ENCODE measurements at regions not wholly inside any gene's neighbourhood (a gene's known extent, or its start where the extent isn't known, plus 50 kb on each side); places are given as distances from the start of the nearest gene placed in this dataset.

- DNase-seq: no peak
These were observed 727.6 kb upstream of the TMEM132C start for GRCh38 chr12:127539226-127539858.

DNA sequence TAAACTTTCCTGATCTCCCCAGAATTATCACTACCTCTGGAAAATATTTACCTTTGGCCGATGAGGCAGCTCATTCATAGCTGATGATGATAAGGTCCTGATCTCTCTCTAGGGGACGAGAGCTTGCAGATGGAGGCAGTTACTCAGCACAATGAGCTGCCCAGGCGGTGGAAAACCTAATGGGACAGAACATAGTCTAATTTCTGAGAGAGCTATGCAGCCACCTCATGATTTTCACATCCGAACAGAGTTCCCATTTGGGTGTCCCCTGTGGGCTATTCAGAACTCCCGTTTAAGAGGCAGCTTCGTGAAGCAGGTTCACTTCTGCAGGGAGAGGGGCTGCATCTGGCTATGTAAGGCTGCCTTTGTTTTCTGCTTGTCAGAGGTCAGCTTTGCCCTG, 724.6 kb upstream of the TMEM132C start:
- no peak for DNase-seq

DNA sequence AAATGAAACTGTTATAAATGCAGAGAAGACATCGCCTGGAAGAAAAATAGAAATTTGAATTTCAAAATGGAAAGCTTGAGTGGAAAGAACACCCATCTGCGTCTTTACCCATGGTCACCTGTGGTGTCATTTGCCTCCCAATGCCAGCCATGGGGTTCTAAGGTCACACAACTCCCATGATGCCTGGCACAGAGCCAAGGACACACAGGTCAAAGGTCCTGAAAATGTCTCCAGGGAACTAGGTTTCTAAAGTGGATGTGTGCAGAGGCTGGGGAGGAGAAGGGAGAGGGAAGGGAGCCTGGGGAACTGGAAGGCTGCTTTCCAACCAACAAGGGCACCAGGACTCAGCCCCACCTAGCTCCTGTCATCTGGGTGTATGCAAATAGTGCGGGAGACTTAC, 724.0 kb upstream of the TMEM132C start:
- no peak for DNase-seq

DNA sequence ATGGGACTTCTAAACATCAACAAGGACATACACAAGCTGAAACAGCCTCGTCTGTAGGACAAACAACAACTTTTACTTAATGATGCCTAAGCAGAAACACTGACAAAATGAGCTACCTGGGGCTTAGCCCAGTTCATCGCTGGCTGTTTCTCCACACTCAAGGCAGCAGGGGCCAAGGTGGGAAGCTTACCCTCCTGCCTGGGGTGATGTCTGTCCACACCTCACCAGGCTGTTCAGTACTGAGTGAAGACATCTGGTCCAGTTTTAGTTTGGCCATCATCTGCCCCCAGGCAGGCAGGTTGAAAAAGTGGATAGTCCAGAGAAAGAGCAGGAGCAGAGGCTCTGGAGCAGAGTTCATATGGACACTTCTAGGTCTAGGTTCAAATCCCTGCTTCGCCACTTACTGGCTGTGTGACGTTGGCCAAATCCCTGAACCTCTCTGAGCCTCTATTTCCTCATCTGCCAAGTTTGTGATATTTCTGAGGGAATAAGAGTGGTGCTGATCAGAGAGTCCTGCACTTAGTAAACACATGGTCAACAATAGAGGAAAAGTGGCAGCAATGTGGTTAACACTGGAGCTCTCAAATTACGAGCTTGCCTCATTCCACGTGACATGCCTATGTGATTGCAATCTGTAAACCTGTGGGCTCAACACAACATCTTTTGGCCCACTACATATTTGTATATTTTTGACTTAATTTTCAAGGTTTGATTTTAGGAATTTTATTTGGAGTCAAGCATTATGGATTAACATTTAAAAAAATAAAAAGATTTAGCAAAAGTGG, 720.1 kb upstream of the TMEM132C start:
- no peak for DNase-seq

DNA sequence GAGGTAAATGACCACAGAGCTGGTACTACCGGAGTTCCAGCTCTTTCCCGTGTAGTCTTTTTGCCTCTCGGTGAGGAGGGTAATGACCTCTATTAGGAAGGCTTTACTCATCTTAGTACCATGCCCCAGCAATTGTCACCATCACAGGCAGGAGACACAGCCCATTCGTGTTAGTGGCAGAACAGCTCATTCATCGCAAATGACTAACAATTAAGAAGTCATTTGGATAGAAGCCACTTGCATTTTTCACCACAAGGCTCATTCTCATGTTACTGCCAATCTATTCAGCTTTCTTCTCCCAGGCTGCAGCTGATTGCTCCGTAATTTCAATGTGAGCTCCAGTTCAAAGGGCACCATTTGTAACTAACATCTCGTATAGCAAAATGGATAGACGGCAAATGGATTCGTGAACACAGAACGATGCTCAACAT, 718.8 kb upstream of the TMEM132C start:
- no peak for DNase-seq

- no peak for DNase-seq
These were observed 716.7 kb upstream of the TMEM132C start for GRCh38 chr12:127550271-127550670.

GRCh38 chr12:127552838-127553237, 714.1 kb upstream of the TMEM132C start:
- DNase-seq: no peak

DNA sequence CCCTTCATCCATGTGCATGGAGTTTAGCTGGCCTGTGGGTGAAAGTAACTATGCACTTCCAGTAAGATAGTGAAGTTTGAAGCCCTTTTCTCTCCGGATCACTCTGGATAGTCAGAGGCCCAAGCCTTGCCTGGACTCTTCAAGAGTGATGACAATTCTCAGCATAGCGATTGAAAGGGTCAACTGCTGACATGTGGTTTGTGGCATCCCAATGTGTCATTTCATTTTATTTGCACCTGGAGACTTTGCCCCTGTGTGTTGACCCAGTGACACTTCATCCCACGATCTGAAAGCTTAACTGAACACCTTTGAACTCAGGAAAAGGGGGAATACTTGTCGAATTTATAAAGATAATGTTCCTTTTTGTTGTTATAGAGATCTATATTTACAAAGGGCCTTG, 711.9 kb upstream of the TMEM132C start:
- no peak for DNase-seq

DNA sequence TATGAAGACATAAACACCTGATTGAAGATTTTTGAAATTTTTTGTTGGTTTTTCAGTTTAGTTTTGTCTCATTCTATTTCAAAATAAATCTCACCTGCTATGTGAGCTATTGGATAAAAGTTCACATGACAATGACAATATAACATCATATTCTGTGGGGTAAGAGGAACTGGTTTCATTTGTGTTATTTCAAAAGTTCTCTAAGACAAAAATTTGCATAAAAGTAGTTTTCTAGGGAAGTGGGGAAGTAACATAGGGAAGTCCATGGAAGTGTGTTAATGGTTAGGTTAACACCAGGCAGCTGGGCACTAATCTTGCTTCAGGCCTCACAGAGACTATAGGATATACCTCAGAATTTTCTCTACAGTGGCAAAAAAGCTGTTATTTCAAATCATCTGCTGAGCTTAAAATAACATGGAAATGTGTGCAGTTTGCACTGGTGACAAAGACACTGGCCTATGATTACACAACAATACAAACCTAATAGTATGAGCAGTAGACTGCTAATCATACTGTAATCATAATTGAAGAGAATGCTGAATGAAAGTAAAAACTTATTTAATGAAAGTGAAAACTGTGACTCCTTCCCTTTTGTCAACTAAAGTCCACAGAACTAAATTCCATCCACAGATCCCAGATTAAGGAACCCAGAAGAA, 710.6 kb upstream of the TMEM132C start:
- DNase-seq: no peak

DNA sequence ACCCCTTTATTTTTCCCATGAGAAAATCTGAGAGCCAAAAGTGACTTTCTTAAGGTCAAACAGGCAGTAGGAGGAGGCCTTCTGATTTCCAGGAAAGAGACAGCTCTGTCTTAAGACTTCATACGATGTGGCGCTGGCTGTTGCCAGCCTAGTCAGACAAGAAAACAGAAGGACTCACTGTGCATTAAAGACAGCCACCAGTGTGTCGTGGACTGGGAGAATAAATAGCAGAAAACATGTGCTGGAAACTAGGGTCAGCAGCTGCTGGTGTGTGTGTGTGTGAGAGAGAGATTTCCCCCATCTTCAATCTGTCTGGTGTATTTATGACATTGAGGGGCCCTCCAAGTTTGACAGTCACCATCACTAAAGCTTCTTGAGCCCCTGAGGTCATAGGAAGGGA, 708.6 kb upstream of the TMEM132C start:
- no peak for DNase-seq

DNA sequence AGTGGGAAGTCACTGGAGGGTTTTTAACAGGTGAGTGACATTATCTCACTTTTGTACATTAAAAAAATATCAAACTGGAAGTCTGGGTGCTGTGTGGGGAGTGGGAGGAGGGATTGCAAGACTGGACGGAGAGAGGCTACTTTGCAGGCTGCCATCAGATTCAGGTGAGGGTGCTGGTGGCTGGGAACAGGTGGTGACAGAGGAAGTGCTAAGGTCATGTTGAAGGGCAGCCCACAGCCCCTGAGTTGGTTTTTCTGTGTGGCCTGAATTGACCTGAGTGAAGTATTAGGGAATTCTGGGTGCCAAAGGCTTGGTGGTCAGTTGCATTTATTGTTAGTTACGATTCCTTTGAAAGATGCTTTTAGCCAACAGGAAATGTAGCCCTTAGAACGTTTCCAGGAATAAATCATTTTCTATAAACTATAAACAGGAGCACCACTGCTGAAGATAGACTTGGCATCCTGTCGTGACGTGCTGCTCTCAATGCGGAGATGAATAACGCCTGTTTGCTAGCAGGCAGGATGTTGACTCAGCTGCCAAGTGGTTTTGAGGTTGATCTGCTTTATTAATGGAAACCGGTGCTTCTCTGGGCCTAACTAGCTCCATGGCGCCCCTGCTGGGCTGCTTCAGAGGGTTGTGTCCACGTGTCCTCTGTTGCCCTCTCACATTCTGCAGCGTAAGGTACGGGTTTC, 707.5 kb upstream of the TMEM132C start:
- no peak for DNase-seq

DNA sequence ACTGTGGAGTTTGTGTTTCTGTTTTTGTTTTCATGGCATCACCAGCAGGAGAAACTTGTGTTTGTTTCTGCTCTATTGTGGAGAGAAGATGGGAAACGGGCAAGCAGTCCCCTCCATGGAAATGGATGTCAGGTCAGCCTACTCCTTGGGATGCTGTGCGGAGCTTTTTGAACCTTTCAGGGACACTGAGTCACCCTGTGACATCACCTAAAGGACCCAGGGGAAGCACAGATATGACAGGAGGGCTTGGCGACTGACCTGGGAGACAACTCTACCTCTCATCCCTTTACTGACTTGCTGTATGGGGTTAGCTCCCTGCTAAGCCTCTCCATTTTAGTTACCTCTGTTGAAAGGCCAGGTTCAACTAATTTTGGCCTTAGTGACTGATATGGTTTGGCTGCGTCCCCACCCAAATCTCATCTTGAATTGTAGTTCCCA, 706.9 kb upstream of the TMEM132C start:
- DNase-seq: no peak

DNA sequence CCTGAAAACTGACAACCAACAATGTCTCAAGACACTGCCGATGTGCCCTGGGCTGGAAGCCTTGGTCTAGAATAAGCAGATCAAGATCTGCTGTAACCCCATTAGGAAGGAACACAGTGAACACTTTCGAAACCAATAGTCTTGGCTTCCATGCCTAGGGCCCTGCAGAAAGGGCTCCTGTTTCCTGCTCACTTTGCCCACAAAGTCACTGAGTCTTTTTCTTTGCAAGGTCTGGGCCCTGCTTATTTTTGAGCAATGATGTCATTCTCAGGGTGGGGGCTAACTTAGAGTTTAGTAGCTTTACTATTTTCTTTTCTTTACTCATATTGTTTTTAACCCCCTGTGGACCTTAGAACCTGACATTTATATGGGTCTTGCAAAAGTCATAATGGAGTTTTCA, 704.2 kb upstream of the TMEM132C start:
- no peak for DNase-seq

DNA sequence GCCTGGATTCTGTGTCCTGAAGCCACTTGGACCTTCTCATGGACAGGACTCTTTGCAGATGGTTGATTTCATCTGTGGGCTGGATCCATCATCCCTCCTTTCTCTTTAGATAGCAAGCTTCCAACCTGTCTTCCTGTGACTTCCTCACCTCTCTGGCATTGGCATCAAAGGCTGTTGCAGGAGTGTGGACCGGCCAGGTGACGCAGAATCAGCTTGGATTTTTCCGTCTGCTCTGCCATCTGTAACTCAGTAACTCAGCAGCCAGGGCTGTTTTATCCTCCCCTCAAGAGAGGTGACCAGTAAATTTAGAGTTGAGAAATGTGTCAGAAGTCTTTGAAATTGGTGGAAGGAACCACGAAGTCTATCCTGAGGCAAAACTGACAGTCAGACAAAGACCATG, 701.7 kb upstream of the TMEM132C start:
- DNase-seq: no peak

DNA sequence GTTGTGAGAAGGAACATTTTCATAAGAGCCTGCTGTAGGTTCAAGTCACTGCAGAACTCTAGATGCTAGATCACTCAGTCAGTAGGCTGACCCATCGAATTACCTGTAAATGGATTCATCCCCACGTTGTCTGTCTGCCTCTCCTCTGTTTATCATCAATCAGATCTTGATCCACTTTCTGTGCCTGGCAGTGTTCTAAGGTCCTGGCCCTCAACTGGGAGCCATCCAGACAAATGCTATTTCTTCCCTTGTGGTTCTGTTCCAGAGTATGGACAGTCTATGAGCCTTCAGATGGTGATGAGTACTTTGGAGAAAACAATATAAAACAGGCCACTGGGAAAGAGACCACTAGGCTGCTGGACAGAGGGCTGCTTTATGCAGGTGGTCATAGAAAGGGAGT, 699.4 kb upstream of the TMEM132C start:
- no peak for DNase-seq

- DNase-seq: no peak
These were observed 696.6 kb upstream of the TMEM132C start for GRCh38 chr12:127570387-127570786.

DNA sequence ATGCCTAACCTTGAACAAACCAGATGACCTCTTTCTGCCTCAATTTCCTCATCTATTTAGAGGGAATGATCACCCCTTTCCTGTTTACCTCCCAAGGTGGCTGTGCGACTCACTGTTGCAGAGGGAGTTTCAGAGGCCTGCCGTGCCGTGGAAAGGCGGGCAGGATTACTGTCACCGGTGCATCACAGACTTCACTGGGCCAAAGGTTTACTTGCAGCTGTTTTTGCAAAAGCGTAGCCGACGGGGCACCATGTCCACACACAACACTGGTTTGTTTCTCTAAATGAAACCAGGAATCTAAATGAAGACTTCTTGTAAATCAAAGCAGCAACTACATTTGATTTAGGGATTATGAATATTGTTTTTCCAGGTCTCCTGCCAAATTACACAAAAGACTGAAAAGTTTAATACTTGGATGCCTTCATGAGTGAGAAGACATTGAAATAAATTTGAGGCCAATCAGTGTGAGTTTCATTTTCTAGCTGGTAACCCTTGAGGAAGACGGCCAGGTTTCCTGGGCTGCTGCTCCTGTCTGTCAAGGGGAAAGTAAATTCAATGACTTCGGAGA, 696.1 kb upstream of the TMEM132C start:
- DNase-seq: no peak

DNA sequence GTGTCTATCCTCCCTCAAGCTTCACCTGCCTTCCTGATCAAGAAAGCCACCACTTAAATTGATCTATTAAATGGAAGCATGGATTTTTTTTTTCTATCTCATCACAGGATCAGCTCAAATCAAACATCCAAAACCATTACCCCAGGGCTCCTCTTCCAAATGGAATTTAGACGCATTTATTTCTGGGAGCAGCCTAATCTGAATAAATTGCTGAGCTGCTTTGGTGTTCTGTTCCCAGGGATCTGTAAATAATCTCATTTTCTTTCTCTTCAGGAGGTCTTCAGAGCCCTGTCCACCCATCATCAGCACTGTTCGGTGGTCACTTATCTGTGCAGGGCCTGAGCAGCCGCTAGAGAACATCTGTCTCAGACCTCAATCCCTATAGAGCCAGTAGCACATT, 695.4 kb upstream of the TMEM132C start:
- no peak for DNase-seq

GRCh38 chr12:127579446-127579845, 687.5 kb upstream of the TMEM132C start:
- DNase-seq: no peak

DNA sequence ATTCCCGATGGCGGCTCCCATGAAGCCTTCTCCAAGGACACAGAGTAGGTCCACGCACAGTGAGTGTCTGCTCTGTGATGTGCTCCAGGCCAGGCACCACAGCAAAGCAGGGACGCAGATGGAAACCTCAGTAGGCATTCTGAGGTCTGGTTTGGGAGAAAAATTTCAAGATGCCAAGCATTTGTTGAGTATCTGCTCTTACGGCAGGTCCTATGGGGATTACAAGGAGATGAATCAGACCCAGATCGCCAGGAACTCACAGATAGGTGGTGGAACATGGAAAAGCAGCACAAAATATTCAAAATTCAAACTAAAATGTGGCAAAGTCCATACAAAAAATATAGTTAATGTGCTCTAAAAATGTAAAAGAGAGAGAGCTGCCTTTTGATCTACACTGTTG, 684.9 kb upstream of the TMEM132C start:
- no peak for DNase-seq

DNA sequence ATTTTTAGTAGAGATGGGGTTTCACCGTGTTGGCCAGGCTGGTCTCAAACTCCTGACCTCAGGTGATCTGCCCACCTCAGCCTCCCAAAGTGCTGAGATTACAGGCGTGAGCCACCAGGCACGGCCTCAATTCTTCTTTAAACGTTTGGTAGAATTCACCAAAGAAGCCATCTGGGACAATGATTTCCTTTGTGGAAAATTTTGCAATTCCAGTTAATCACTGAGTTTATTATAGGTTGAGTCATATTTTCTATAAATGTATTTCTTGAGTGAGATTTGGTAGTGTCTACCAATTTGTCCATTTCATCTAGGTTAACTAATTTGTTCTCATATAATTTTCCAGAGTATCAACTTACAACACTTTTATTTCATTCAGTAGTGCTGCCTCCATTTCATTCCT, 683.9 kb upstream of the TMEM132C start:
- DNase-seq: no peak

DNA sequence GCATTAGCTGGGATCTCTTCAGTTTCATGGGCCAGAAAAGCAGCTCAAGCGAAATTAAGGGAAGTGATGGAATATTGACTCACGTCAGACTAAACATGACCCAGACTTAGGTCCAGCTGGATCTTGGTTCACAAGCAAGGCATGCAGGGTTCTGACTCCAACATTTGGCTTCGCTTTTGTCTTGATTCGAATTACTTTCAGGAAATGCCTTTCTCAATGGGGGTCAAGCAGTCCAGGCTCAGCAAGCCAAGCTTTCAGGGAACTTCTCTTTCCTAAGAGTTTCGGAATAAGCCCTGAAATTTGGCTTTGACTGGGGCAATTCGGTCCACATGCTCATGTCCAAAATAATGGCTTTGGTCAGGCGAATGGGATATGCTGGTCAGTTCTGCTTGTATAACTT, 678.7 kb upstream of the TMEM132C start:
- DNase-seq: no peak

- no peak for DNase-seq
These were observed 677.4 kb upstream of the TMEM132C start for GRCh38 chr12:127589541-127589940.
